DMS114 treated with DMSO at 0.1 percent for 48 hours (cell line): ENCODE measurements at regions not wholly inside any gene's neighbourhood (a gene's known extent, or its start where the extent isn't known, plus 50 kb on each side); places are given as distances from the start of the nearest gene placed in this dataset.
A peak's percentile ranks its signal among the peaks of the same experiment; 100 is the strongest.

ENCODE experiments used
- DNase-seq: peaks from one replicate; lab custom pipeline; 2025; ENCODE audit not compliant: unreplicated experiment; lab: John Stamatoyannopoulos, UW

GRCh38 chr1:88111816-88112215 lies 572.3 kb upstream of the PKN2 start:
- no peak for DNase-seq

GRCh38 chr1:88117597-88117996 lies 566.5 kb upstream of the PKN2 start:
- DNase-seq, result no peak

DNA sequence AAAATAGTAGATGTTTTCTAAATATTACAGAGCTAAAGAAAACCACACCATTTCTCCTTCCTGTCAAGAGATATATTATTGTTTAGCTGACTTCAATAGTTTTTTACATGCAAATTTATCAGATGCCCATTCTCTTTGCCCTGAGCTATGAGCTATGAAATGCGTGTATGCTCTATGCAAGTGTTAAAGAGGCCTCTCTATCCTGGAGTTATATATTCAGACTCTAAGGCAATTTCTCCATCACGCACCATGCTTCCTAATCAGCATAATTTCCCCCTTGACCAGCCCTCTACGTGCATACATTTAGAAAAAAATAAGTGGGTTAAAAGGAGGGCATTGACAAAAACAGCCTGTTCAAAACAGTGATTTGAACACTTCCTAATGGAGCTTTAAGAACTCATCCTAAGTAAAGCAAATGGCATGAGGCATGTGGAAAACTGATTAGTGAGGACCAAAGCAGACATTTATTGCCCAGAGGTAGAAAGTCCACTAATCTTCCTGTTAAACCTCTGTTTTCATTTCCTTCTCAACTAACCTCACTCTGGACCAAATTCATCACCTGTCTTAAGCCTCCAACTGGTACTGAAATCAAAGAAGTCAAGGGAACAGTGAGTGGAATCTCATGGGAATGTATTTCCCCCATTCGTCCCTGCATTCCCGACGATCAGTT lies 565.8 kb upstream of the PKN2 start:
- DNase-seq, result no peak

DNA sequence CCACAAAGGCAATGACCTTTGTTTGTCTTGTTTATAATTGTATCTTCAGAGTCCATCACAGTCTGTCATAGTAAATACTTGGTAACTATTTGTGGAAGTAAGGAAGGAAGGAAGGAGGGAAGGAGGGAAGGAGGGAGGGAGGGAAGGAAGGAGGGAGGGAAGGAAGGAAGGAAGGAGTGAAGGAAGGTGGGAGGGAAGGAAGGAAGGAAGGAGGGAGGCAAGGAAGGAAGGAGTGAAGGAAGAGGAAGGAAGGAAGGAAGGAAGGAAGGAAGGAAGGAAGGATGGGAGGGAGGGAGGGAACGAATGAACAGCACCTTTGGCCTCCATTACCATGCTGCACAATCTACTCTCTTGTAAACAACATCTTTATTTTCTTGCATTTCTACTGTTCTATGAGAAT lies 559.5 kb upstream of the PKN2 start:
- no peak for DNase-seq

DNA sequence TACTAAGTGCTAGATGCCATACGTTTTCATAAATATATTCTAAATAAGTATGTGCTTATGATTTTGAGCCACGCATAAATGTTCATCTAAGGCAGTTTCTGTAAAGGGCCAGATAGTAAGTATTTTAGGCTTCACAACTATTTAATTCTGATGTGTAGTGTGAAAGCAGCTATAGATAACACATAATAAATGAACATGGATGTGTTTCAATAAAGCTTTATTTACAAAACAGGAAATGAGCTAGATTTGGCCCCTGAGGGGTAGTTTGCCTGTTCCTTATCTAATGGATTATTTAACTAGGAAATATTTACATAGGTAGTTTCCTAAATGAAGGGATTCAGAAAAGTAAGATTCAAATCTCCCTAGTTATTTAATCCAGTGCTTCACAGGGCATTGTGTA lies 557.6 kb upstream of the PKN2 start:
- DNase-seq, result no peak

GRCh38 chr1:88133991-88134390 lies 550.1 kb upstream of the PKN2 start:
- no peak for DNase-seq

- no peak for DNase-seq
Measured at GRCh38 chr1:88134983-88135921, 548.8 kb upstream of the PKN2 start.

GRCh38 chr1:88139633-88140032 lies 544.4 kb upstream of the PKN2 start:
- DNase-seq, result no peak

DNA sequence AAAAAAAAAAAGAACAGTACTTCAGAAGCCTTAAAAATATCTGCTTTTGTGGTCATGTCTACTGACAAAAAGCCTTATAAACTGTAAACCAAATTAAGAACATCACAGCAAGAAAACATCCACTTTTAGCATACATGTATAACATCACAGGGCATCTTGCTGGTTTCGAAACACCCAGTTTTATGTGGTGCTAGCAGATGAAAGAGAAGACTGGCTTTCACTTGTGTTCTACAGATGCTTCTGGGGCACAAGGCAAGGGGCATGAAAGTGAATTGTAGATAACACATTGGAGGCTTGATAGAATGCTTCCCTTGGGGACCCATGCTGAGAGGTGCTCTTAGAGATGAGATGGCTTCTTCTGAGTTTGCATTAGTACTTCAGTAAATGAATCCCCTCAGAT lies 543.7 kb upstream of the PKN2 start:
- no peak for DNase-seq

- DNase-seq, result no peak
Measured at GRCh38 chr1:88141499-88142074, 542.5 kb upstream of the PKN2 start.

- DNase-seq, result no peak
Measured at GRCh38 chr1:88145752-88146151, 538.3 kb upstream of the PKN2 start.

DNA sequence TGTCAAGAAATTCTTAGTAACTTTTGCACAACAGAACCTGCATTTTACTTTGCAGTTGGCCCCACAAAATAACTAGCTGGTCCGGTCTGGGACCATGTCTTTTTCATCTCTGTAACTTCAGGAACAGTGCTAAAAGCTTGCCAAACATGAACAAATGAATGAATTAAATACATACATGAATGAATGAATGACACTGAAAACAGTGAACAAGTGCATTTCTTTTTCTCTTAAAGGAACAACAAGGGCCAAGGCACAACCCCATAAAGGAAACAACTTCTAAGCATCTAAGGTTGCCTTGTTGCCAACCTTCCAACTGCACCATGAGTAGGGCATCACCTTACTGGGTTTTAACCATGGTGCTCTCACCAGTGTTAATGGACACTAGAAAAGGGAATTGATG lies 534.4 kb upstream of the PKN2 start:
- no peak for DNase-seq

- no peak for DNase-seq
Measured at GRCh38 chr1:88150330-88150729, 533.7 kb upstream of the PKN2 start.

- no peak for DNase-seq
Measured at GRCh38 chr1:88163187-88163586, 520.9 kb upstream of the PKN2 start.

DNA sequence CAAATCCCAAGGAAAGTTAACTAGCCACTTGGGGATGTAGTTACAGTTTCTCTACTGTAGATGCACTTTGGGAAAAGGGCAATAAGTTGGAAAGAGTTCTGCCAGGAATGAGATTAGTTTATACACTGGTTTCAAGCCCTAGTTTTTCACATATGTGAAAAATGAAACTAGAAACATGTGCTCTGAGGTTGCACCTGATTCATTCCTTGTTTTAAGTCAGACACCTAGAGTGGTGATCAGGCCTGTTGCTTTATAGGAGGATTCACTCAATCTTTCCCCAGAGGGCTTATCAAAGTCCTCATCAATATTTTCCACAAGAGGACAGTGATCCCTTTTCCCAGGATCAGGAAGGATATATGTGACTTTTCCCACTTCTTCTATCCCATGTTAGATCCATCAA lies 515.9 kb upstream of the PKN2 start:
- no peak for DNase-seq

DNA sequence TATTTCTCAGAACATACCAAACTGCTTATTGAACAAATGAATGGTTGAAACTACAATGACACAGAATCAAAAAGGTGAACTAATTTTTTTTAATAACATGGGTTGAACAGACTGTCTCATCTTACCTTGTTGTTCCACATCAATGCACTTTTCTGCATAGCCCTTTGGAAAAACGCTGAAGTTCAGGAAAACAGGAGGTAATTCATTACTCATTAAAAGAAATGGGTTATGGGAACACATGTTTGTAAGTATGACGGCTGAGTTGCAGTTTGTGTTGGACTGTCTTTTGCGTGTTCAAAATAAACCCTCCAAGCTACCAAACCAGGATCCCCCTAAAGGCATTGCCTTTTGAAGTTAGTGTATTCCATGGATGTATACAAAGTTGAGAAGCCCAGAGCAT lies 514.9 kb upstream of the PKN2 start:
- DNase-seq, result no peak

DNA sequence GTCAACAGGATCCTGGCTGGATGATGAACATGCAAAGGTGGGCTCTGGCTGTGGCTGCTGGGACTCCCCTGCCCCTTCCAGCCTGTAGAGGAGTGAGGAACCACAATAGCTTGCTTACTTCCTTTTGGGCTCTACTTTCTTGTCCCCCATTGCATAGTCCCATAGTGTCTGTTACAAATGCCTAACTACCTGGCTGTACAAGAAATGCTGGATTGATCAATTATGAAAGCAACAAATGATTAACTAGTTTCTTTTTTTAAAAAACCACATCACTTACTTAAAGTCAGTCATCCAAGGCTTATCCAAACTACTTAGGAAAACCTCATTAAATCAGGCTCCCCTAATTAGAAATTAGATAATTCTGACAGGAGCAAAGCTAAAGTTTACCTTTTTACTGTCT lies 514.1 kb upstream of the PKN2 start:
- no peak for DNase-seq

DNA sequence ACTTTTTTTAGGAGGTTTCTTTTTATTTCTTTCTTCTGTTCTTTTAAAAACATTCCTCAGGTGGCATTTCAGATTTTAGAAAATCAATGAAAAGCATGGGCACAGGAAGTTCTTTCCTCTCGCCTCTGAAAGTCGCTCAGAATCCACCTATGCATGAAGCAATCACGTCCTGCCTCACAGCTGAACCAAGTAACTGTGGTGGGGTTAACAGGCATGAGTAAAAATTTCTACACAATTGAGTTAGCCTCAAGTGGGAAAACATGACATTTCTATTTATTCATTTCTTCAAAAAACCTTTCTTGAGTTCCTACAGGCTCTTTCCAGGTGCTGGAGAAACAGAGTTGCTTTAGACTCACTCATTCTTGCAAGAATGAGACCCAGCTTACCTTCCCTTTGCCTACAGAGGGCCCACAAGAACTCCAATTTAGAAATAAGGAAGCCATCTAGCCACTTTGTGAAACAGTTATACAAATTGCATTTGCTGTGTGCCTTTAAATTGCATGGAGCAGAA lies 508.9 kb upstream of the PKN2 start:
- no peak for DNase-seq

- no peak for DNase-seq
Measured at GRCh38 chr1:88175631-88176226, 508.3 kb upstream of the PKN2 start.

DNA sequence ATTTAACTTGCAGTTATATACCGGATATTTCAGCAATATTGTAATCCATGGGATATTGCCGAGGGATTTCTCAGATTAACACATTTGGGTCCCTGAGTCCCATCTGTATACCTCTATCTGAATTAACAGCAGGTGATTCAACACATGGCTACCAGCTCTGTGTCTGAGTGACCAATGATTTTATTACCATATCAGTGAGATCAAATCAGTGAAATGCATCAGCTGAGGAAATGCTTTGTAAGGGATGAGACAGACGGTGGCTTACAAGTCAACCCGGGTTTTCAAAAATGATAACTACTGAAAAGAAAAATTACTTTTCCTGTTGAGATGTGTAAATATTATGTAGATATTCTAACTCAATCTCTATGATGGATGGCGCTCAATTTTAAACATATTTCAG lies 504.1 kb upstream of the PKN2 start:
- no peak for DNase-seq

DNA sequence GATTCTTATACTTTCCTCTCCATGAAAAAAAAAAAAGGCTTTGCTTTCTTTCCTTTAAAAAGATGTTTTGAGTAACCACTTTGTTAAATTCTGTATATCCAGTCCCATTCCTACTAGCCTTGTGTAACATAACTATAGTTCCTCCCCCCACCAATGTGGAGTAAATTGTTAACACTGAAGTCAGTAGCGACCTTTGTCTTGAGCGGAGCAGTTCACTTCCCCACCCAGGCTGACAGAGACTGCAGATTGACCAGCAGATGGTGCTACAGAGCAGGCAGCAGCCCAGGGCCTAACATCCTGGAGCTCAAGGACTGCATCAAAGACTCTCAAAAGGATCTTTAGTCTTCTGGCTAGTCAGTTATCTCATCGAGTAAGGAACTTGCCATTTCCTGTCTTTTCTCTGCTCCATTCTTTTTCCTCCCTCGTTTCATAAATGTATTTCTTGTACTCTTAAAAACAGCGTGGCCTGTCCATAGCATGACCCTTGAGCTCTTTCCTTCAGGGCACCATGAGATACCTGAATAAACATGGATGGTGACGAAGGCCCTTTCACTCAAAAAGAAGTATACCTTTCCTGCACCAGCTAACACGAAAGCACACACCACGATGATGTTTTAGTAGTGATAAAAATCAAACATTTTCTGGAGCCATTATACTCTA lies 503.5 kb upstream of the PKN2 start:
- peak; percentile 50 for DNase-seq
